ENCODE measurements at regions not wholly inside any gene's neighbourhood (a gene's known extent, or its start where the extent isn't known, plus 50 kb on each side); places are given as distances from the start of the nearest gene placed in this dataset.

- DNase-seq (ENCODE audit: low read depth): no peak
- Histone ChIP-seq H3K4me1 (ENCODE audit: control insufficient read depth, insufficient read depth, low read length) (peaks cover 28% of the 10 kb centered on the region), H3K9me3 (ENCODE audit: control insufficient read depth, low read length) (no peaks in the 10 kb centered on the region), H3K36me3 (ENCODE audit: control insufficient read depth, insufficient read depth, low read length, severe bottlenecking) (no peaks in the 10 kb centered on the region), H3K27me3 (replicated peaks; ENCODE audit: control insufficient read depth, insufficient read depth, low read length) (no peaks in the 10 kb centered on the region), H3K9ac (ENCODE audit: low read length) (no peak overlapping the region), H3K4me3 (ENCODE audit: low read length) (no peak overlapping the region)
Observed at GRCh38 chr13:80559944-80560343, 219.0 kb upstream of the SPRY2 start.

GRCh38 chr13:80558074-80558473, 217.1 kb upstream of the SPRY2 start:
- Histone ChIP-seq H3K27me3 (replicated peaks; ENCODE audit: control insufficient read depth, insufficient read depth, low read length) (no peaks in the 10 kb centered on the region), H3K4me3 (ENCODE audit: low read length) (peak overlapping the region; percentile 59), H3K36me3 (ENCODE audit: control insufficient read depth, insufficient read depth, low read length, severe bottlenecking) (no peaks in the 10 kb centered on the region), H3K9me3 (ENCODE audit: control insufficient read depth, low read length) (no peaks in the 10 kb centered on the region), H3K4me1 (ENCODE audit: control insufficient read depth, insufficient read depth, low read length) (peaks cover 24% of the 10 kb centered on the region), H3K9ac (ENCODE audit: low read length) (peak overlapping the region; percentile 76)
- DNase-seq (ENCODE audit: low read depth): no peak

- no peak overlapping the region for H3K9ac ChIP-seq (ENCODE audit: low read length)
- no peak overlapping the region for H3K4me3 ChIP-seq (ENCODE audit: low read length)
- no peaks in the 10 kb centered on the region for H3K36me3 ChIP-seq (ENCODE audit: control insufficient read depth, insufficient read depth, low read length, severe bottlenecking)
- H3K9me3 ChIP-seq (ENCODE audit: control insufficient read depth, low read length): no peaks in the 10 kb centered on the region
- DNase-seq (ENCODE audit: low read depth): no peak
- H3K27me3 ChIP-seq (replicated peaks; ENCODE audit: control insufficient read depth, insufficient read depth, low read length): no peaks in the 10 kb centered on the region
- peaks cover 42% of the 10 kb centered on the region for H3K4me1 ChIP-seq (ENCODE audit: control insufficient read depth, insufficient read depth, low read length)
Observed at GRCh38 chr13:80555796-80556678, 215.1 kb upstream of the SPRY2 start.

GRCh38 chr13:80552851-80553440, 212.0 kb upstream of the SPRY2 start:
- Histone ChIP-seq H3K4me3 (ENCODE audit: low read length) (no peak overlapping the region), H3K27me3 (replicated peaks; ENCODE audit: control insufficient read depth, insufficient read depth, low read length) (no peaks in the 10 kb centered on the region), H3K4me1 (ENCODE audit: control insufficient read depth, insufficient read depth, low read length) (peaks cover 36% of the 10 kb centered on the region), H3K36me3 (ENCODE audit: control insufficient read depth, insufficient read depth, low read length, severe bottlenecking) (no peaks in the 10 kb centered on the region), H3K9me3 (ENCODE audit: control insufficient read depth, low read length) (no peaks in the 10 kb centered on the region), H3K9ac (ENCODE audit: low read length) (no peak overlapping the region)
- no peak for DNase-seq (ENCODE audit: low read depth)

- Histone ChIP-seq H3K4me1 (ENCODE audit: control insufficient read depth, insufficient read depth, low read length) (peaks cover 40% of the 10 kb centered on the region), H3K4me3 (ENCODE audit: low read length) (peak overlapping the region; percentile 4), H3K9me3 (ENCODE audit: control insufficient read depth, low read length) (no peaks in the 10 kb centered on the region), H3K36me3 (ENCODE audit: control insufficient read depth, insufficient read depth, low read length, severe bottlenecking) (no peaks in the 10 kb centered on the region), H3K27me3 (replicated peaks; ENCODE audit: control insufficient read depth, insufficient read depth, low read length) (no peaks in the 10 kb centered on the region), H3K9ac (ENCODE audit: low read length) (peak overlapping the region; percentile 20)
- no peak for DNase-seq (ENCODE audit: low read depth)
Observed at GRCh38 chr13:80551650-80552497, 210.9 kb upstream of the SPRY2 start.

GRCh38 chr13:80550971-80551441, 210.1 kb upstream of the SPRY2 start:
- DNase-seq (ENCODE audit: low read depth): no peak
- no peaks in the 10 kb centered on the region for H3K9me3 ChIP-seq (ENCODE audit: control insufficient read depth, low read length)
- no peaks in the 10 kb centered on the region for H3K36me3 ChIP-seq (ENCODE audit: control insufficient read depth, insufficient read depth, low read length, severe bottlenecking)
- H3K9ac ChIP-seq (ENCODE audit: low read length): peak overlapping the region; percentile 20
- peaks cover 36% of the 10 kb centered on the region for H3K4me1 ChIP-seq (ENCODE audit: control insufficient read depth, insufficient read depth, low read length)
- no peak overlapping the region for H3K4me3 ChIP-seq (ENCODE audit: low read length)
- H3K27me3 ChIP-seq (replicated peaks; ENCODE audit: control insufficient read depth, insufficient read depth, low read length): no peaks in the 10 kb centered on the region

GRCh38 chr13:80548915-80549314, 208.0 kb upstream of the SPRY2 start:
- H3K9ac ChIP-seq (ENCODE audit: low read length): no peak overlapping the region
- H3K9me3 ChIP-seq (ENCODE audit: control insufficient read depth, low read length): no peaks in the 10 kb centered on the region
- peaks cover 36% of the 10 kb centered on the region for H3K4me1 ChIP-seq (ENCODE audit: control insufficient read depth, insufficient read depth, low read length)
- H3K27me3 ChIP-seq (replicated peaks; ENCODE audit: control insufficient read depth, insufficient read depth, low read length): no peaks in the 10 kb centered on the region
- no peaks in the 10 kb centered on the region for H3K36me3 ChIP-seq (ENCODE audit: control insufficient read depth, insufficient read depth, low read length, severe bottlenecking)
- DNase-seq (ENCODE audit: low read depth): no peak
- H3K4me3 ChIP-seq (ENCODE audit: low read length): no peak overlapping the region

- H3K9ac ChIP-seq (ENCODE audit: low read length): no peak overlapping the region
- no peak for DNase-seq (ENCODE audit: low read depth)
- H3K9me3 ChIP-seq (ENCODE audit: control insufficient read depth, low read length): no peaks in the 10 kb centered on the region
- no peak overlapping the region for H3K4me3 ChIP-seq (ENCODE audit: low read length)
- H3K4me1 ChIP-seq (ENCODE audit: control insufficient read depth, insufficient read depth, low read length): peaks cover 36% of the 10 kb centered on the region
- H3K27me3 ChIP-seq (replicated peaks; ENCODE audit: control insufficient read depth, insufficient read depth, low read length): no peaks in the 10 kb centered on the region
- no peaks in the 10 kb centered on the region for H3K36me3 ChIP-seq (ENCODE audit: control insufficient read depth, insufficient read depth, low read length, severe bottlenecking)
Observed at GRCh38 chr13:80547885-80548825, 207.2 kb upstream of the SPRY2 start.

- no peaks in the 10 kb centered on the region for H3K9me3 ChIP-seq (ENCODE audit: control insufficient read depth, low read length)
- H3K4me1 ChIP-seq (ENCODE audit: control insufficient read depth, insufficient read depth, low read length): peaks cover 30% of the 10 kb centered on the region
- H3K9ac ChIP-seq (ENCODE audit: low read length): no peak overlapping the region
- no peaks in the 10 kb centered on the region for H3K36me3 ChIP-seq (ENCODE audit: control insufficient read depth, insufficient read depth, low read length, severe bottlenecking)
- no peak for DNase-seq (ENCODE audit: low read depth)
- no peak overlapping the region for H3K4me3 ChIP-seq (ENCODE audit: low read length)
- H3K27me3 ChIP-seq (replicated peaks; ENCODE audit: control insufficient read depth, insufficient read depth, low read length): no peaks in the 10 kb centered on the region
Observed at GRCh38 chr13:80547341-80547740, 206.4 kb upstream of the SPRY2 start.

GRCh38 chr13:80533175-80533574, 192.2 kb upstream of the SPRY2 start:
- H3K9ac ChIP-seq (ENCODE audit: low read length): no peak overlapping the region
- H3K27me3 ChIP-seq (replicated peaks; ENCODE audit: control insufficient read depth, insufficient read depth, low read length): no peaks in the 10 kb centered on the region
- H3K4me1 ChIP-seq (ENCODE audit: control insufficient read depth, insufficient read depth, low read length): peaks cover 13% of the 10 kb centered on the region
- H3K9me3 ChIP-seq (ENCODE audit: control insufficient read depth, low read length): peaks cover 9% of the 10 kb centered on the region
- no peak for DNase-seq (ENCODE audit: low read depth)
- H3K4me3 ChIP-seq (ENCODE audit: low read length): no peak overlapping the region
- H3K36me3 ChIP-seq (ENCODE audit: control insufficient read depth, insufficient read depth, low read length, severe bottlenecking): no peaks in the 10 kb centered on the region
